ENCODE measurements at regions not wholly inside any gene's neighbourhood (a gene's known extent, or its start where the extent isn't known, plus 50 kb on each side); places are given as distances from the start of the nearest gene placed in this dataset.
"Not testable (repeated sequence)": the region's sequence is repeated elsewhere in the genome, so short reads cannot be mapped to it uniquely, and the experiment has no call there.

DNA sequence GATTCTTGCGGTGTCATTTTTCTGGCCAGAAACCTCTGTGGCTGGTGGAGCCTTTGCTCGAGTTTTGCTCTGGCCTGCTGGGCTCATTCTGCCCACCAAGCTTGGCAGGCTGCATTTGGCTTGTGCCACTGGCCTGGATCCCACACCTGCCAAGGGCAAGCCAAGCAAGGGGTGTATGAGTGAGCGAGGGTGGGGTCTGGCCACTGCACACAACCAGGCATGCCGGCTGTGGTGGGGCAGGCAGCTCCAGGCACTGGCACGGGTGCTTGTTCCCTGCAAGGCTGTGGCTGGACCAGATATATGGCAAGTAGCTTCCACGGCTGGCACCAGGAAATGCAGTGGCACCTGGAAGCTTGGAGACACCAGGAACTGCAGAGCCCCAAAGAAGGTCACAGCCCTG is 68.6 kb upstream of the PPP3CA start:
- no peak overlapping the region for H3K4me3 ChIP-seq (ENCODE audit: low read depth, low read length)
- TF ChIP-seq, protein P1, sequence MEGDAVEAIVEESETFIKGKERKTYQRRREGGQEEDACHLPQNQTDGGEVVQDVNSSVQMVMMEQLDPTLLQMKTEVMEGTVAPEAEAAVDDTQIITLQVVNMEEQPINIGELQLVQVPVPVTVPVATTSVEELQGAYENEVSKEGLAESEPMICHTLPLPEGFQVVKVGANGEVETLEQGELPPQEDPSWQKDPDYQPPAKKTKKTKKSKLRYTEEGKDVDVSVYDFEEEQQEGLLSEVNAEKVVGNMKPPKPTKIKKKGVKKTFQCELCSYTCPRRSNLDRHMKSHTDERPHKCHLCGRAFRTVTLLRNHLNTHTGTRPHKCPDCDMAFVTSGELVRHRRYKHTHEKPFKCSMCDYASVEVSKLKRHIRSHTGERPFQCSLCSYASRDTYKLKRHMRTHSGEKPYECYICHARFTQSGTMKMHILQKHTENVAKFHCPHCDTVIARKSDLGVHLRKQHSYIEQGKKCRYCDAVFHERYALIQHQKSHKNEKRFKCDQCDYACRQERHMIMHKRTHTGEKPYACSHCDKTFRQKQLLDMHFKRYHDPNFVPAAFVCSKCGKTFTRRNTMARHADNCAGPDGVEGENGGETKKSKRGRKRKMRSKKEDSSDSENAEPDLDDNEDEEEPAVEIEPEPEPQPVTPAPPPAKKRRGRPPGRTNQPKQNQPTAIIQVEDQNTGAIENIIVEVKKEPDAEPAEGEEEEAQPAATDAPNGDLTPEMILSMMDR (IDR thresholded peaks at IDR 0.05; ENCODE audit: insufficient read depth, low read length, poor library complexity, severe bottlenecking), result no peak
- H3K36me3 ChIP-seq (ENCODE audit: control insufficient read depth, insufficient read depth, low read length), result no peaks in the 10 kb centered on the region
- no peaks in the 10 kb centered on the region for H3K27me3 ChIP-seq (ENCODE audit: control insufficient read depth, insufficient read depth, low read length)
- DNase-seq (ENCODE audit: low read depth), result no peak

DNA sequence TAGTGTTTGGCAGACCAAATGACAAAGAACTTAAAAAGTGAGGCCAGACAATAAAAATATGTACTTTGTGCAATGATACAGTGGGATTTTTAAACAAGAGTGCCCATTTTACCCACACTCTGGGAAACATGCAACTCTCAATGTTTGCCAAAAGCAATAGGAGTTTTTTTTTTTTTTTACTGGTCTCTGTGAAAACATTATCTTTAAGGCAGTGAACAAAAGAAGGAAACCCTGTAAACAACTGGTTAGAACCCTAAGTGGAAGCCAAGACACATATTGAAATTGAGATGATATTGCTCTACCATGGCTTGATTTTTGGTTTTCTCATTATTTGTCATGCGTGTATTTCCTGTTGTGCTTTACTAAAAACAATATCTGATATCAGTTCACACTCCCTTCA is 67.2 kb upstream of the PPP3CA start:
- no peak overlapping the region for H3K4me3 ChIP-seq (ENCODE audit: low read depth, low read length)
- DNase-seq (ENCODE audit: low read depth), result no peak
- no peaks in the 10 kb centered on the region for H3K27me3 ChIP-seq (ENCODE audit: control insufficient read depth, insufficient read depth, low read length)
- H3K36me3 ChIP-seq (ENCODE audit: control insufficient read depth, insufficient read depth, low read length), result no peaks in the 10 kb centered on the region
- TF ChIP-seq, protein P1 (IDR thresholded peaks at IDR 0.05; ENCODE audit: insufficient read depth, low read length, poor library complexity, severe bottlenecking), result no peak

DNA sequence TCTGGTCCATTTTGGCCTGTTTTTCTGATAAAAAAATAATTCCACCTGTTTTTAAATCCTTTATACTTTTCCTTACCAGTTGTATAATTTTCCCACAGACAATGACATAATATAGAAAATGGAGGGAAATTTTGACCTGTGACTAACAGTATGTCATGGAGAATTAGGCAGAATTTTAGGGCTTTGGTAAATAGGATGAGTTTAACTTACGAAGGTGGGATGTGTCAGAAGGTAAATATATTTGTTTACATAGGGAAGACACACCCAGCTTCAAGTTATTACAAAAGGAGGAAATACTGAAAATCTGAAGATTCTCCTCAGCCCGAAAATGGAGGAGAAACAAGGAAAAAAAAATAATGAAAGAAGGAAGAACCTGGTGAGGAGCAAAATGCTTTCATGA is 64.6 kb upstream of the PPP3CA start:
- DNase-seq (ENCODE audit: low read depth), result no peak
- Histone ChIP-seq H3K27me3 (ENCODE audit: control insufficient read depth, insufficient read depth, low read length) (no peaks in the 10 kb centered on the region), H3K4me3 (ENCODE audit: low read depth, low read length) (no peak overlapping the region), H3K36me3 (ENCODE audit: control insufficient read depth, insufficient read depth, low read length) (no peaks in the 10 kb centered on the region)
- TF ChIP-seq, protein P1 (IDR thresholded peaks at IDR 0.05; ENCODE audit: insufficient read depth, low read length, poor library complexity, severe bottlenecking), result no peak

DNA sequence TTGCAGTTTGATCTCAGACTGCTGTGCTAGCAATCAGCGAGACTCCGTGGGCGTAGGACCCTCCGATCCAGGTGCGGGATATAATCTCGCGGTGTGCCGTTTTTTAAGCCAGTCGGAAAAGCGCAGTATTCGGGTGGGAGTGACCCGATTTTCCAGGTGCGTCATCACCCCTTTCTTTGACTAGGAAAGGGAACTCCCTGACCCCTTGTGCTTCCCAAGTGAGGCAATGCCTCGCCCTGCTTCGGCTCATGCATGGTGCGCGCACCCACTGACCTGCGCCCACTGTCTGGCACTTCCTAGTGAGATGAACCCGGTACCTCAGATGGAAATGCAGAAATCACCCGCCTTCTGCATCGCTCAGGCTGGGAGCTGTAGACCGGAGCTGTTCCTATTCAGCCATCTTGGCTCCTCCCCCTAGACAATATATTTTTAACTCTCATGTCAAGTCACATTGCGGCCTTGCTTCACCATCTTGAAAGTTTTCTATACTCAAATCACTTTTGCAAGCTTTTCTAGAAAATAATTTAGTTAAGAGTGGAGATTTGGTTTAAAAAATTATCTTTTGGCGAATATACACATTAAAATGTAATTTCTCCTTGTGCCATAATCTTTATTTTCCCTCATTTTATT is 64.1 kb upstream of the PPP3CA start:
- not testable (repeated sequence) for H3K4me3 ChIP-seq (ENCODE audit: low read depth, low read length); H3K36me3 ChIP-seq (ENCODE audit: control insufficient read depth, insufficient read depth, low read length); DNase-seq (ENCODE audit: low read depth); H3K27me3 ChIP-seq (ENCODE audit: control insufficient read depth, insufficient read depth, low read length)

- TF ChIP-seq, protein P1 (IDR thresholded peaks at IDR 0.05; ENCODE audit: insufficient read depth, low read length, poor library complexity, severe bottlenecking), result no peak
- DNase-seq (ENCODE audit: low read depth), result peak; percentile 25
- H3K4me3 ChIP-seq (ENCODE audit: low read depth, low read length), result no peak overlapping the region
- H3K36me3 ChIP-seq (ENCODE audit: control insufficient read depth, insufficient read depth, low read length), result no peaks in the 10 kb centered on the region
- no peaks in the 10 kb centered on the region for H3K27me3 ChIP-seq (ENCODE audit: control insufficient read depth, insufficient read depth, low read length)
Measured at GRCh38 chr4:101400096-101400495, 52.8 kb upstream of the PPP3CA start.

GRCh38 chr4:101398807-101399206 is 51.5 kb upstream of the PPP3CA start:
- TF ChIP-seq, protein P1 (IDR thresholded peaks at IDR 0.05; ENCODE audit: insufficient read depth, low read length, poor library complexity, severe bottlenecking), result no peak
- no peak overlapping the region for H3K4me3 ChIP-seq (ENCODE audit: low read depth, low read length)
- H3K36me3 ChIP-seq (ENCODE audit: control insufficient read depth, insufficient read depth, low read length), result no peaks in the 10 kb centered on the region
- DNase-seq (ENCODE audit: low read depth), result no peak
- H3K27me3 ChIP-seq (ENCODE audit: control insufficient read depth, insufficient read depth, low read length), result no peaks in the 10 kb centered on the region
